H9 (cell line): ENCODE measurements at regions not wholly inside any gene's neighbourhood (a gene's known extent, or its start where the extent isn't known, plus 50 kb on each side); places are given as distances from the start of the nearest gene placed in this dataset.

Experiments
- DNase-seq: peaks from one replicate; pipeline ENCODE4 v3.0.0-alpha.2; 2017
- H2AFZ ChIP-seq: one replicate; pipeline ENCODE4 v1.6.1; 2013; ENCODE audit warnings: mild to moderate bottlenecking, low read length, control low read depth, moderate library complexity
- H2AK5ac ChIP-seq: 2 replicates; pipeline ENCODE4 v1.6.1; 2013; ENCODE audit warnings: low read length, control low read depth, mixed read lengths; ENCODE audit not compliant: insufficient read length
- H2BK120ac ChIP-seq: one replicate; pipeline ENCODE4 v1.6.1; 2013; ENCODE audit warnings: low read depth, mild to moderate bottlenecking, low read length, control low read depth, inconsistent platforms; ENCODE audit not compliant: poor library complexity, severe bottlenecking
- H2BK12ac ChIP-seq: 2 replicates; pipeline ENCODE4 v1.6.1; 2013; ENCODE audit warnings: low read length, control low read depth, mixed read lengths, low read depth; ENCODE audit not compliant: insufficient read length
- H2BK15ac ChIP-seq: 2 replicates; pipeline ENCODE4 v1.6.1; 2013; ENCODE audit warnings: low read depth, low read length, control low read depth
- H2BK20ac ChIP-seq: one replicate; pipeline ENCODE4 v1.6.1; 2013; ENCODE audit warnings: low read depth, mild to moderate bottlenecking, low read length, control low read depth, inconsistent platforms; ENCODE audit not compliant: poor library complexity, severe bottlenecking
- H2BK5ac ChIP-seq: 2 replicates; pipeline ENCODE4 v1.6.1; 2013; ENCODE audit warnings: low read length, control low read depth, mixed read lengths; ENCODE audit not compliant: insufficient read length
- H3K14ac ChIP-seq: 2 replicates; pipeline ENCODE4 v1.6.1; 2013; ENCODE audit warnings: low read length, control low read depth; ENCODE audit not compliant: insufficient read depth
- H3K18ac ChIP-seq: 2 replicates; pipeline ENCODE4 v1.6.1; 2013; ENCODE audit warnings: low read depth, mild to moderate bottlenecking, mixed read lengths, low read length, control low read depth; ENCODE audit not compliant: insufficient read length
- H3K23ac ChIP-seq: 2 replicates; pipeline ENCODE4 v1.6.1; 2013; ENCODE audit warnings: low read length, control low read depth, mixed read lengths, low read depth; ENCODE audit not compliant: insufficient read length
- H3K23me2 ChIP-seq: 2 replicates; pipeline ENCODE4 v1.6.1; 2013; ENCODE audit warnings: low read depth, mild to moderate bottlenecking, mixed read lengths, low read length, control low read depth; ENCODE audit not compliant: insufficient read length, poor library complexity, severe bottlenecking
- H3K27ac ChIP-seq: 2 replicates; pipeline ENCODE4 v1.5.1; 2013; ENCODE audit warnings: low read length, control low read depth, mixed read lengths, low read depth; ENCODE audit not compliant: insufficient read length
- H3K27me3 ChIP-seq: 2 replicates; pipeline ENCODE4 v1.6.1; 2013; ENCODE audit warnings: low read length, control low read depth, inconsistent platforms; ENCODE audit not compliant: insufficient read depth
- H3K4ac ChIP-seq: 2 replicates; pipeline ENCODE4 v1.6.1; 2013; ENCODE audit warnings: low read depth, mild to moderate bottlenecking, control low read depth, inconsistent platforms, low read length, moderate library complexity
- H3K4me1 ChIP-seq: 2 replicates; pipeline ENCODE4 v1.6.1; 2013; ENCODE audit warnings: low read length, control low read depth, inconsistent platforms; ENCODE audit not compliant: insufficient read depth
- H3K4me2 ChIP-seq: 2 replicates; pipeline ENCODE4 v1.6.1; 2013; ENCODE audit warnings: low read length, control low read depth, mixed read lengths; ENCODE audit not compliant: insufficient read length, insufficient read depth
- H3K56ac ChIP-seq: 2 replicates; pipeline ENCODE4 v1.6.1; 2013; ENCODE audit warnings: low read depth, mild to moderate bottlenecking, mixed read lengths, low read length, control low read depth; ENCODE audit not compliant: insufficient read length
- H3K79me1 ChIP-seq: 2 replicates; pipeline ENCODE4 v1.6.1; 2013; ENCODE audit warnings: low read depth, mild to moderate bottlenecking, moderate library complexity, low read length, control low read depth, inconsistent platforms; ENCODE audit not compliant: insufficient read depth, poor library complexity, severe bottlenecking
- H3K79me2 ChIP-seq: 2 replicates; pipeline ENCODE4 v1.6.1; 2013; ENCODE audit warnings: low read length, control low read depth, inconsistent platforms; ENCODE audit not compliant: insufficient read depth
- H3K9ac ChIP-seq: 2 replicates; pipeline ENCODE4 v1.6.1; 2013; ENCODE audit warnings: low read length, control low read depth, mixed read lengths; ENCODE audit not compliant: insufficient read length; ENCODE audit errors: extremely low read depth
- H3K9me3 ChIP-seq: one replicate; pipeline ENCODE4 v1.6.1; 2013; ENCODE audit warnings: low read depth, low read length, inconsistent platforms; ENCODE audit not compliant: control insufficient read depth
- H3T11ph ChIP-seq: one replicate; pipeline ENCODE4 v1.6.1; 2013; ENCODE audit warnings: mild to moderate bottlenecking, low read length, control low read depth, inconsistent platforms
- H4K20me1 ChIP-seq: one replicate; pipeline ENCODE4 v1.6.1; 2013; ENCODE audit not compliant: control insufficient read depth, insufficient read length, insufficient read depth
- H4K5ac ChIP-seq: 2 replicates; pipeline ENCODE4 v1.6.1; 2013; ENCODE audit warnings: low read depth, mild to moderate bottlenecking, mixed read lengths, low read length, control low read depth; ENCODE audit not compliant: insufficient read length
- H4K8ac ChIP-seq: replicated peaks from 2 replicates; pipeline ENCODE4 v1.6.1; 2013; ENCODE audit warnings: low read length, control low read depth, mixed read lengths, low read depth; ENCODE audit not compliant: insufficient read length
- H4K91ac ChIP-seq: 2 replicates; pipeline ENCODE4 v1.6.1; 2013; ENCODE audit warnings: low read depth, mild to moderate bottlenecking, moderate library complexity, mixed read lengths, low read length, control low read depth; ENCODE audit not compliant: insufficient read length
- H3K27ac Mint-ChIP-seq, 3 experiments: 2 replicates in 2 of 3; 3 replicates in 1 of 3; pipeline ENCODE4 v1.8.0; 2020 to 2021; ENCODE audit warnings: mixed read lengths in 3 of 3, mild to moderate bottlenecking in 1 of 3, moderate library complexity in 1 of 3
- H3K27me3 Mint-ChIP-seq: 2 replicates; pipeline ENCODE4 v1.8.0; 2021; ENCODE audit warnings: low read depth, mild to moderate bottlenecking, moderate library complexity, mixed read lengths
- H3K36me3 Mint-ChIP-seq, 3 experiments: 2 replicates in 2 of 3; 3 replicates in 1 of 3; pipeline ENCODE4 v1.8.0; 2020 to 2021; ENCODE audit warnings: low read depth in 3 of 3, mixed read lengths in 3 of 3; ENCODE audit not compliant: insufficient read depth in 1 of 3
- H3K4me1 Mint-ChIP-seq, 2 experiments: 2 replicates each; pipeline ENCODE4 v1.8.0; 2020; ENCODE audit warnings: mixed read lengths in 2 of 2
- H3K4me3 Mint-ChIP-seq, 2 experiments: 2 replicates in 1 of 2; 3 replicates in 1 of 2; pipeline ENCODE4 v1.8.0; 2020 to 2021; ENCODE audit warnings: mild to moderate bottlenecking in 2 of 2, mixed read lengths in 2 of 2, moderate library complexity in 1 of 2
- H3K9me3 Mint-ChIP-seq, 2 experiments: 2 replicates in 1 of 2; 3 replicates in 1 of 2; pipeline ENCODE4 v1.8.0; 2020; ENCODE audit warnings: mild to moderate bottlenecking in 2 of 2, mixed read lengths in 2 of 2, moderate library complexity in 1 of 2
- CTCF ChIP-seq: fragments of 200-600 bp; sonication (generic); conservative IDR thresholded peaks from 3 replicates; pipeline ENCODE4 v1.8.0; 2021; ENCODE audit warnings: antibody characterized with exemption, mild to moderate bottlenecking
- WGBS: extraction: QIAGEN DNeasy Blood & Tissue Kit; methylation state at CpG from one replicate; pipeline ENCODE4 v1.1.7; 2013; ENCODE audit warnings: missing lambda C conversion rate, low lambda C conversion rate, mixed read lengths; ENCODE audit not compliant: insufficient read length; ENCODE audit errors: extremely low coverage; 5-methylcytosine and 5-hydroxymethylcytosine counted together

GRCh38 chr17:73947966-73948355 is 255.5 kb upstream of the RPL38 start:
- Histone ChIP-seq H2BK12ac (no peak overlapping the region), H3K4ac (no peak overlapping the region), H3K4me2 (no peak overlapping the region), H3K79me2 (no peaks in the 10 kb centered on the region), H2BK5ac (no peak overlapping the region), H3K27ac (no peak overlapping the region), H3K56ac (no peak overlapping the region), H2AFZ (no peak overlapping the region), H3K79me1 (no peaks in the 10 kb centered on the region), H2BK15ac (no peak overlapping the region), H2BK120ac (no peak overlapping the region), H4K91ac (no peak overlapping the region), H4K20me1 (no peaks in the 10 kb centered on the region), H3K4me1 (no peaks in the 10 kb centered on the region), H3K9me3 (no peaks in the 10 kb centered on the region), H4K8ac (no peak overlapping the region), H3T11ph (no peak overlapping the region), H4K5ac (no peak overlapping the region), H3K23ac (no peak overlapping the region), H3K23me2 (peaks cover 10% of the 10 kb centered on the region), H3K9ac (no peak overlapping the region), H2AK5ac (no peak overlapping the region), H3K14ac (no peak overlapping the region), H3K18ac (no peak overlapping the region), H2BK20ac (no peak overlapping the region), H3K27me3 (peaks cover 5% of the 10 kb centered on the region; the same call in 1 of the 2 replicates)
- no peaks in the 10 kb centered on the region; a peak in 1 of 5 replicates for H3K9me3 Mint-ChIP-seq
- DNase-seq = no peak
- no CpG with 5 or more reads among the region's 4 CpGs for WGBS
- H3K4me3 Mint-ChIP-seq = no peak overlapping the region
- H3K27me3 Mint-ChIP-seq = peaks cover 71% of the 10 kb centered on the region
- H3K36me3 Mint-ChIP-seq = no peaks in the 10 kb centered on the region; a peak in 1 of 7 replicates
- H3K27ac Mint-ChIP-seq = no peak overlapping the region
- peaks cover 6 to 11% of the 10 kb centered on the region in 2 experiments for H3K4me1 Mint-ChIP-seq
- TF ChIP-seq CTCF = no peak
